ENCODE measurements at regions not wholly inside any gene's neighbourhood (a gene's known extent, or its start where the extent isn't known, plus 50 kb on each side); places are given as distances from the start of the nearest gene placed in this dataset.

- no peak overlapping the region for H3K23ac ChIP-seq (ENCODE audit: insufficient read length)
- H4K91ac ChIP-seq (replicated peaks; ENCODE audit: insufficient read length, low read length) = no peak overlapping the region
- POLR2A ChIA-PET (ENCODE audit: partially characterized antibody) = no interaction called here
- no peak overlapping the region for H2BK20ac ChIP-seq (ENCODE audit: low read length)
- no peak for DNase-seq (ENCODE audit: low read depth in 1 of 2, low spot score in 2 of 2)
- H3K9ac ChIP-seq (replicated peaks in 1 of 4; ENCODE audit: extremely low read depth in 1 of 4, low read depth in 3 of 4, low read length in 3 of 4) = no peak overlapping the region
- H3K23me2 ChIP-seq (ENCODE audit: low read depth, low read length) = no peaks in the 10 kb centered on the region
- no peak overlapping the region for H2BK15ac ChIP-seq (ENCODE audit: low read length)
- no peak overlapping the region for H3K56ac ChIP-seq (replicated peaks; ENCODE audit: insufficient read length, low read depth, low read length)
- H3K27me3 ChIP-seq (replicated peaks in 1 of 4; ENCODE audit: control insufficient read depth in 3 of 4, extremely low read depth in 1 of 4, insufficient read depth in 3 of 4, low read length in 3 of 4) = no peaks in the 10 kb centered on the region
- H3K4me2 ChIP-seq (ENCODE audit: insufficient read depth in 1 of 2, low read depth in 2 of 2, low read length in 2 of 2) = no peak overlapping the region
- H4K5ac ChIP-seq (ENCODE audit: insufficient read length, low read depth, low read length) = no peak overlapping the region
- no peak overlapping the region for H3K14ac ChIP-seq (ENCODE audit: insufficient read length)
- no peaks in the 10 kb centered on the region for H3K9me3 ChIP-seq (ENCODE audit: insufficient read depth in 2 of 2, low read depth in 1 of 2, low read length in 1 of 2)
- no peak for FAIRE-seq
- H4K8ac ChIP-seq (ENCODE audit: extremely low read depth, insufficient read depth, low read length) = no peak overlapping the region
- H3K79me2 ChIP-seq (ENCODE audit: control insufficient read depth in 1 of 2, insufficient read depth in 2 of 2, low read length in 2 of 2) = no peaks in the 10 kb centered on the region
- no peaks in the 10 kb centered on the region for H3K79me1 ChIP-seq (ENCODE audit: low read depth, low read length)
- no peak overlapping the region for H2BK5ac ChIP-seq (ENCODE audit: low read depth, low read length)
- H3K36me3 ChIP-seq (ENCODE audit: control insufficient read depth in 2 of 4, insufficient read depth in 4 of 4, low read length in 3 of 4) = no peaks in the 10 kb centered on the region; a peak in 1 of 8 replicates
- H4K20me1 ChIP-seq (replicated peaks in 1 of 2; ENCODE audit: control insufficient read depth in 1 of 2, insufficient read depth in 2 of 2, low read length in 2 of 2) = no peaks in the 10 kb centered on the region
- CTCF ChIA-PET (ENCODE audit: partially characterized antibody) = interaction anchor here (0.6 kb wide), 1 partner anchor 351 kb away, joined by 3 read pairs; no protein-coding TSS in a partner anchor
- H3K27ac ChIP-seq (ENCODE audit: low read depth, low read length) = no peak overlapping the region
- H2AFZ ChIP-seq (ENCODE audit: low read length) = no peak overlapping the region; the same call in 1 of the 2 replicates
- H3K4ac ChIP-seq (replicated peaks; ENCODE audit: insufficient read length, low read depth, low read length) = no peak overlapping the region
- H3K4me1 ChIP-seq (replicated peaks in 1 of 4; ENCODE audit: control insufficient read depth in 3 of 4, insufficient read depth in 4 of 4, low read length in 3 of 4) = no peaks in the 10 kb centered on the region
- no peak overlapping the region for H3K18ac ChIP-seq (ENCODE audit: extremely low read depth, low read length)
- 94% methylated on average over 3 of the region's 3 CpGs; no CpG with 5 or more reads in 1 of the 2 experiments for WGBS, 2 experiments (ENCODE audit: extremely low coverage in 1 of 2, insufficient coverage in 1 of 2, insufficient read length in 1 of 2, insufficient replicate concordance in 2 of 2, low coverage in 1 of 2, low lambda C conversion rate in 2 of 2, missing lambda C conversion rate in 1 of 2)
- no peak overlapping the region for H2BK12ac ChIP-seq (ENCODE audit: low read depth, low read length)
- no peak overlapping the region for H2AK5ac ChIP-seq (ENCODE audit: low read depth, low read length)
- H2BK120ac ChIP-seq (replicated peaks; ENCODE audit: low read depth, low read length) = no peak overlapping the region
- no peak overlapping the region for H3K4me3 ChIP-seq (ENCODE audit: extremely low read depth in 1 of 4, insufficient read depth in 2 of 4, low read depth in 3 of 4, low read length in 4 of 4)
- TF ChIP-seq CBX5 (IDR thresholded peaks at IDR 0.05; ENCODE audit: low read depth, low read length) (no peak), GABPA (IDR thresholded peaks at IDR 0.05; ENCODE audit: borderline replicate concordance, insufficient read depth, low read length) (no peak), RBBP5 (IDR thresholded peaks at IDR 0.05; ENCODE audit: borderline replicate concordance, low read depth, low read length) (no peak), NRF1 (IDR thresholded peaks at IDR 0.05; ENCODE audit: low read depth, low read length) (no peak), TBP (IDR thresholded peaks at IDR 0.05; ENCODE audit: low read depth, low read length) (no peak), BACH1 (IDR thresholded peaks at IDR 0.05; ENCODE audit: low read length) (no peak), EZH2 (IDR thresholded peaks at IDR 0.05; ENCODE audit: low read depth, low read length, severe bottlenecking) (no peak), SUZ12 (IDR thresholded peaks at IDR 0.05; ENCODE audit: low read length) (no peak), USF2 (IDR thresholded peaks at IDR 0.05; ENCODE audit: low read length) (no peak), KDM1A (IDR thresholded peaks at IDR 0.05; ENCODE audit: borderline replicate concordance, low read length) (no peak), NANOG (IDR thresholded peaks at IDR 0.05; ENCODE audit: insufficient read depth, low read depth, low read length, poor library complexity, severe bottlenecking) (no peak), SRF (IDR thresholded peaks at IDR 0.05; ENCODE audit: low read depth, low read length) (no peak), TEAD4 (IDR thresholded peaks at IDR 0.05; ENCODE audit: low read depth, low read length) (no peak), RAD21 (IDR thresholded peaks at IDR 0.05 in 1 of 2, conservative IDR thresholded peaks at IDR 0.05 in 1 of 2; ENCODE audit: low read depth in 2 of 2, low read length in 2 of 2) (no peak)
Observed at GRCh38 chr5:17794201-17794600, 159.9 kb downstream of the TAF11L14 start.

Measured in H1 (cell line).